ENCODE measurements at regions not wholly inside any gene's neighbourhood (a gene's known extent, or its start where the extent isn't known, plus 50 kb on each side); places are given as distances from the start of the nearest gene placed in this dataset.

GRCh38 chr2:220528180-220528675 lies 900.8 kb downstream of the SLC4A3 start:
- Histone ChIP-seq H3K27ac (ENCODE audit: low read length) (no peak overlapping the region), H4K20me1 (ENCODE audit: insufficient read depth) (no peaks in the 10 kb centered on the region), H3K9ac (ENCODE audit: low read length) (no peak overlapping the region), H3K4me2 (ENCODE audit: low read length) (no peak overlapping the region), H3F3A (ENCODE audit: insufficient read depth, low read length, poor library complexity, severe bottlenecking) (no peaks in the 10 kb centered on the region), H3K36me3 (ENCODE audit: insufficient read depth, low read length) (no peaks in the 10 kb centered on the region), H3K27me3 (ENCODE audit: insufficient read depth, low read depth, low read length) (no peaks in the 10 kb centered on the region), H3K9me3 (ENCODE audit: low read length) (no peaks in the 10 kb centered on the region), H2AFZ (ENCODE audit: low read depth, low read length) (no peak overlapping the region), H3K4me3 (ENCODE audit: low read length) (no peak overlapping the region), H3K79me2 (replicated peaks; ENCODE audit: insufficient read depth, low read length) (no peaks in the 10 kb centered on the region), H3K9me2 (ENCODE audit: insufficient read depth, low read length) (no peaks in the 10 kb centered on the region)
- TF ChIP-seq POLR2AphosphoS5 (IDR thresholded peaks at IDR 0.05) (no peak), EZH2 (IDR thresholded peaks at IDR 0.05; ENCODE audit: borderline replicate concordance, insufficient read depth, low read length, poor library complexity, severe bottlenecking) (no peak), TAF1 (IDR thresholded peaks at IDR 0.05; ENCODE audit: low read depth) (no peak), EP300 (conservative IDR thresholded peaks at IDR 0.05; ENCODE audit: poor library complexity, severe bottlenecking) (no peak), REST (IDR thresholded peaks at IDR 0.05; ENCODE audit: borderline replicate concordance) (no peak), SMC3 (conservative IDR thresholded peaks at IDR 0.05; ENCODE audit: poor library complexity) (no peak), MXI1 (conservative IDR thresholded peaks at IDR 0.05; ENCODE audit: poor library complexity, severe bottlenecking) (no peak), RAD21 (conservative IDR thresholded peaks at IDR 0.05) (no peak)
- TF ChIP-seq, protein P1, sequence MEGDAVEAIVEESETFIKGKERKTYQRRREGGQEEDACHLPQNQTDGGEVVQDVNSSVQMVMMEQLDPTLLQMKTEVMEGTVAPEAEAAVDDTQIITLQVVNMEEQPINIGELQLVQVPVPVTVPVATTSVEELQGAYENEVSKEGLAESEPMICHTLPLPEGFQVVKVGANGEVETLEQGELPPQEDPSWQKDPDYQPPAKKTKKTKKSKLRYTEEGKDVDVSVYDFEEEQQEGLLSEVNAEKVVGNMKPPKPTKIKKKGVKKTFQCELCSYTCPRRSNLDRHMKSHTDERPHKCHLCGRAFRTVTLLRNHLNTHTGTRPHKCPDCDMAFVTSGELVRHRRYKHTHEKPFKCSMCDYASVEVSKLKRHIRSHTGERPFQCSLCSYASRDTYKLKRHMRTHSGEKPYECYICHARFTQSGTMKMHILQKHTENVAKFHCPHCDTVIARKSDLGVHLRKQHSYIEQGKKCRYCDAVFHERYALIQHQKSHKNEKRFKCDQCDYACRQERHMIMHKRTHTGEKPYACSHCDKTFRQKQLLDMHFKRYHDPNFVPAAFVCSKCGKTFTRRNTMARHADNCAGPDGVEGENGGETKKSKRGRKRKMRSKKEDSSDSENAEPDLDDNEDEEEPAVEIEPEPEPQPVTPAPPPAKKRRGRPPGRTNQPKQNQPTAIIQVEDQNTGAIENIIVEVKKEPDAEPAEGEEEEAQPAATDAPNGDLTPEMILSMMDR (IDR thresholded peaks at IDR 0.05; ENCODE audit: poor library complexity, severe bottlenecking) = no peak

- TF ChIP-seq POLR2AphosphoS5 (IDR thresholded peaks at IDR 0.05) (no peak), RAD21 (conservative IDR thresholded peaks at IDR 0.05) (no peak), TAF1 (IDR thresholded peaks at IDR 0.05; ENCODE audit: low read depth) (no peak), EZH2 (IDR thresholded peaks at IDR 0.05; ENCODE audit: borderline replicate concordance, insufficient read depth, low read length, poor library complexity, severe bottlenecking) (no peak), EP300 (conservative IDR thresholded peaks at IDR 0.05; ENCODE audit: poor library complexity, severe bottlenecking) (no peak), SMC3 (conservative IDR thresholded peaks at IDR 0.05; ENCODE audit: poor library complexity) (no peak), MXI1 (conservative IDR thresholded peaks at IDR 0.05; ENCODE audit: poor library complexity, severe bottlenecking) (no peak), REST (IDR thresholded peaks at IDR 0.05; ENCODE audit: borderline replicate concordance) (no peak)
- TF ChIP-seq, protein P1 (IDR thresholded peaks at IDR 0.05; ENCODE audit: poor library complexity, severe bottlenecking) = no peak
- Histone ChIP-seq H3K36me3 (ENCODE audit: insufficient read depth, low read length) (no peaks in the 10 kb centered on the region), H3K9me2 (ENCODE audit: insufficient read depth, low read length) (no peaks in the 10 kb centered on the region), H4K20me1 (ENCODE audit: insufficient read depth) (no peaks in the 10 kb centered on the region), H3K4me3 (ENCODE audit: low read length) (no peak overlapping the region), H3K9me3 (ENCODE audit: low read length) (no peaks in the 10 kb centered on the region), H3F3A (ENCODE audit: insufficient read depth, low read length, poor library complexity, severe bottlenecking) (no peaks in the 10 kb centered on the region), H3K27ac (ENCODE audit: low read length) (no peak overlapping the region), H3K4me2 (ENCODE audit: low read length) (no peak overlapping the region), H3K27me3 (ENCODE audit: insufficient read depth, low read depth, low read length) (no peaks in the 10 kb centered on the region), H3K9ac (ENCODE audit: low read length) (no peak overlapping the region), H2AFZ (ENCODE audit: low read depth, low read length) (no peak overlapping the region), H3K79me2 (replicated peaks; ENCODE audit: insufficient read depth, low read length) (no peaks in the 10 kb centered on the region)
Measured at GRCh38 chr2:220531216-220531615, 903.8 kb downstream of the SLC4A3 start.
